GM19395 (cell line): ENCODE measurements at regions not wholly inside any gene's neighbourhood (a gene's known extent, or its start where the extent isn't known, plus 50 kb on each side); places are given as distances from the start of the nearest gene placed in this dataset.
"Not testable (repeated sequence)": the region's sequence is repeated elsewhere in the genome, so short reads cannot be mapped to it uniquely, and the experiment has no call there.

ENCODE experiments used
- ATAC-seq: cut with Tn5 transposase; IDR thresholded peaks from one replicate; pipeline ENCODE4 v1.9.1; 2021; ENCODE audit warnings: mild to moderate bottlenecking, moderate library complexity; ENCODE audit not compliant: unreplicated experiment

- not testable (repeated sequence) for ATAC-seq
Observed at GRCh38 chr1:176396604-176397395, 66.2 kb upstream of the PAPPA2 start.

DNA sequence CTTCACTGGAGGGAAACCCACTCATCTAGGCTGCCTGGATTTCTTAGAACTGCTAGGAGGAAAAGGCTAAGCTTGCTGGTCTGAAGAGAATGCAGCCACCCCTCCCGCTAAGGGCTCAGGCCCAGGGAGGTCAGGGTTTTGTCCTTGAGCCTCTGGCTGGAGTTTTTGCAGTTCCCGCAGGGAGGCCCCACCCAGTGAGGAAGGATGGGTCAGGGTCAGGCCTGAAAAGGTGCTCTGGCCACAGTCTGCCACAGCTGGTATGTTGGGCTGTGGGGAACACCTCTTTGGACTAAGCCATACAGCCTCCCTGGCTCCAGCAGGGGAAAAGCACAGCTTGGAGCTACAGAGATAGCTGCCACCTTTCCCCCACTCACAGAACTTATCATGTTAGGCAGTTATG is 71.4 kb upstream of the PAPPA2 start:
- no peak for ATAC-seq

- no peak for ATAC-seq
Observed at GRCh38 chr1:176384841-176385240, 78.1 kb upstream of the PAPPA2 start.

GRCh38 chr1:176382163-176382562 is 80.8 kb upstream of the PAPPA2 start:
- no peak for ATAC-seq

GRCh38 chr1:176379626-176380339 is 83.2 kb upstream of the PAPPA2 start:
- no peak for ATAC-seq

- peak; percentile 91 for ATAC-seq
Observed at GRCh38 chr1:176374967-176375569, 87.9 kb upstream of the PAPPA2 start.

- ATAC-seq, result no peak
Observed at GRCh38 chr1:176364236-176364905, 98.6 kb upstream of the PAPPA2 start.

DNA sequence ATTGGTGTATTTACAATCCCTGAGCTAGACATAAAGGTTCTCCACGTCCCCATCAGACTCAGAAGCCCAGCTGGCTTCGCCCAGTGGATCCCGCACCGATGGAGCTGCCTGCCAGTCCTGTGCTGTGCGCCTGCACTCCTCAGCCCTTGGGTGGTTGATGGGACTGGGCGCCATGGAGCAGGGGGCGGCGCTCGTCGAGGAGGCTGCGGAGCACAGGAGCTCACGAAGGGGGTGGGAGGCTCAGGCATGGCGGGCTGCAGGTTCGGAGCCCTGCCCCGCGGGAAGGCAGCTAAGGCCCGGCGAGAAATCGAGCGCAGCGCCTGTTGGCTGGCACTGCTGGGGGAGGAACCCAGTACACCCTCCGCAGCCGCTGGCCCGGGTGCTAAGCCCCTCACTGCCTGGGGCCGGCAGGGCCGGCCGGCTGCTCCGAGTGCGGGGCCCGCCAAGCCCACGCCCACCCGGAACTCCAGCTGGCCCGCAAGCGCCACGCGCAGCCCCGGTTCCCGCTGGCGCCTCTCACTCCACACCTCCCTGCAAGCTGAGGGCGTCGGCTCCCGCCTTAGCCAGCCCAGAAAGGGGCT is 113.8 kb upstream of the PAPPA2 start:
- ATAC-seq, result not testable (repeated sequence)

- ATAC-seq, result no peak
Observed at GRCh38 chr1:176341656-176342055, 121.3 kb upstream of the PAPPA2 start.

GRCh38 chr1:176338877-176339276 is 124.1 kb upstream of the PAPPA2 start:
- ATAC-seq, result no peak

DNA sequence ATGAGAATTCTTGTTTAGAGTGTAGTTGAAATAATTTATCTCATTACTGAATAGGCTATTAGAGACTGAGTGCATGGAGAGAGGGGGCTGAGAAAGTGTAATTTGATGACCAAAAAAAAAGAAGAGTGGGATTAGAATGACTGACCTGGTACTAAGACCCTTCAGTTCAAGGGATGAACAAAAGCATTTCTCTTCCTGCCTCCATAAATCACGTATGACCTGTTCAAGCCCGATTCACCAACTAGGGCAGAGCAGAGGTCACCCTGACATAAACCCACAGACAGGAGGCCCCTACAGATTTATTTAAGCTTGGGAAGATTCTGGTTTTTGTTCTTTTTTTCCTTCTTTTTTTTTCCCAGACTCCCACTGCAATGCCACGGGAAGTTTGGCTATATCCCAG is 123.7 kb upstream of the COP1 start:
- no peak for ATAC-seq

DNA sequence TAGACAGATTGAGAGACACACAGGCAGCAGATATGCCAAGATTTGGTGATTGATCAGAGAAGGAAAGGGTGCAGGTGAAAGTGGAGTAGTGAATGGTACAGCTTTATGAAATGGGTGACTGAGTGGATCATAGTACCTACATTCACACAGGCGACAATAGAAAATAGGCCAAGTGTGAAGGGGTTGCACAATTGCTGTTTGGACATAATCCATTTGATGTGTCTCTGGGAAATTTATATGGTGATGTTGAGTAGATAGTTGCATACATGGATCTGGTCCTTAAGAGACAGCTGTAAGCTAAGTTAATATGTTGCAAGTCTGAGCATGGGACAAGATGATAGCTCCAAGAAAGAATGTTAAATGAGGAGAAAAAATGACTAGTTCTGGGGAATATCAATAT is 118.6 kb upstream of the COP1 start:
- ATAC-seq, result no peak

DNA sequence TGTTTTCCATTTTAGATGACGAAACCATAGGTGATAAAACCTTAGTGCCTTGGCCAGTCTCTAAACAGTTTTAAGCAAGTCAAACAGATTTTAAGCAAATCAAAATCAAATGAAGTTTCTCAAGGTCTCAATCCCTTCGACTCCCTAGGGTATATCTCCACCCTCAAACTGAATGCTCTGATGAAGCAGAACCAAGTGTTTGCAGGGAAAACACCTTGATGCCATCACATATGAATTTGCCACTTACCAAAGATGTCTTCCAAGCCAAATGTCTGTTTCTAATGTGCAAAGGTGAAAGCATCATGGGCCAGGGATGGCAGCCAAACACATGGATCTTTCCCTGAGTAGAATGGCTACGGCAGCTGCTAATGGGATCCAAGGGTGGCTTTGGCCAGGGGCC is 116.4 kb upstream of the COP1 start:
- ATAC-seq, result no peak

GRCh38 chr1:176315519-176316220 is 108.6 kb upstream of the COP1 start:
- peak; percentile 67 for ATAC-seq

GRCh38 chr1:176296602-176297001 is 89.5 kb upstream of the COP1 start:
- ATAC-seq, result not testable (repeated sequence)

DNA sequence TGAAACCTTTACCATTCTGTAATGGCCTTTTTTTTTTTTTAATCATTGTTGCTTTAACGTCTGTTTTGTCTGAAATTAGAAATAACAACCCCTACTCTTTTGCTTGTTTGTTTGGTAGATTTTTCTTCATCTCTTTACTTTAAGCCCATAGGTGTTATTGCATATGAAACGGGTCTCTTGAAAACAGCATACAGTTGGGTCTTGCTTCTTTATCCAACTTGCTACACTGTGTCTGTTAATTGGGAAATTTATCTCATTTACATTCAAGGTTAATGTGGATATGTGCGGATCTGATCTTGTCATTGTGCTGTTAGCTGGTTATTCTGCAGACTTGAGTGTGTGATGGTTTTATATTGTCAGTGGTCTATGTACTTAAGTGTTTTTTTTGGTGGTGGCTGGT is 78.9 kb upstream of the COP1 start:
- no peak for ATAC-seq

GRCh38 chr1:176271572-176271971 is 64.5 kb upstream of the COP1 start:
- no peak for ATAC-seq
